SK-N-SH treated with all-trans-retinoic acid at 6 μM for 48 hours (cell line): ENCODE measurements at regions not wholly inside any gene's neighbourhood (a gene's known extent, or its start where the extent isn't known, plus 50 kb on each side); places are given as distances from the start of the nearest gene placed in this dataset.

Experiments
- ARNTL ChIP-seq: fragments of 450-650 bp; formaldehyde crosslinking; IDR thresholded peaks from 2 replicates; pipeline ENCODE4 v1.5.0; 2020; ENCODE audit warnings: low read depth, mild to moderate bottlenecking, moderate library complexity, borderline replicate concordance
- BACH2 ChIP-seq: fragments of 250-450 bp; sonication (Bioruptor Pico); IDR thresholded peaks from 2 replicates; pipeline ENCODE4 v1.9.0; 2021; ENCODE audit warnings: mild to moderate bottlenecking, borderline replicate concordance
- RARB ChIP-seq: fragments of 250-450 bp; sonication (Bioruptor Pico); IDR thresholded peaks from 2 replicates; pipeline ENCODE4 v1.8.0; 2021; ENCODE audit warnings: mild to moderate bottlenecking, moderate library complexity
- SNAI2 ChIP-seq: fragments of 250-450 bp; sonication (Bioruptor Pico); IDR thresholded peaks from 2 replicates; pipeline ENCODE4 v1.5.0; 2020; ENCODE audit warnings: mild to moderate bottlenecking, moderate library complexity
- TOX ChIP-seq: fragments of 250-450 bp; sonication (Bioruptor Pico); IDR thresholded peaks from 2 replicates; pipeline ENCODE4 v1.8.0; 2021; ENCODE audit warnings: mild to moderate bottlenecking, moderate library complexity, borderline replicate concordance
- ZFP30 ChIP-seq: fragments of 450-650 bp; formaldehyde crosslinking; IDR thresholded peaks from 2 replicates; pipeline ENCODE4 v1.5.0; 2022; ENCODE audit warnings: mild to moderate bottlenecking, moderate library complexity
- ZNF565 ChIP-seq: fragments of 450-650 bp; formaldehyde crosslinking; conservative IDR thresholded peaks from 2 replicates; pipeline ENCODE4 v1.5.0; 2020; ENCODE audit warnings: low read depth, mild to moderate bottlenecking, moderate library complexity
- ZNF70 ChIP-seq: fragments of 450-650 bp; formaldehyde crosslinking; IDR thresholded peaks from 2 replicates; pipeline ENCODE4 v1.5.0; 2020; ENCODE audit warnings: mild to moderate bottlenecking, moderate library complexity
- ZNF8 ChIP-seq: fragments of 450-650 bp; formaldehyde crosslinking; IDR thresholded peaks from 2 replicates; pipeline ENCODE4 v1.5.0; 2020; ENCODE audit warnings: mild to moderate bottlenecking, moderate library complexity
- TF ChIP-seq, protein P1 (sequence below): fragments of 250-450 bp; sonication (Bioruptor Pico); IDR thresholded peaks from 2 replicates; pipeline ENCODE4 v1.5.1; 2020; ENCODE audit warnings: low read depth, mild to moderate bottlenecking, moderate library complexity
- TF ChIP-seq, protein P2 (sequence below): fragments of 250-450 bp; sonication (Bioruptor Pico); IDR thresholded peaks from 2 replicates; pipeline ENCODE4 v1.8.0; 2020; ENCODE audit warnings: mild to moderate bottlenecking, moderate library complexity, borderline replicate concordance
- TF ChIP-seq, protein P3 (sequence below): fragments of 250-450 bp; sonication (Bioruptor Pico); IDR thresholded peaks from 2 replicates; pipeline ENCODE4 v1.8.0; 2021; ENCODE audit warnings: low read depth, mild to moderate bottlenecking, moderate library complexity, borderline replicate concordance
- TF ChIP-seq, protein P4 (sequence below): fragments of 250-450 bp; sonication (Bioruptor Pico); IDR thresholded peaks from 2 replicates; pipeline ENCODE4 v1.5.1; 2021; ENCODE audit warnings: mild to moderate bottlenecking, moderate library complexity
- TF ChIP-seq, protein P5 (sequence below): fragments of 250-450 bp; sonication (Bioruptor Pico); IDR thresholded peaks from 2 replicates; pipeline ENCODE4 v1.5.0; 2020; ENCODE audit warnings: mild to moderate bottlenecking, moderate library complexity

DNA sequence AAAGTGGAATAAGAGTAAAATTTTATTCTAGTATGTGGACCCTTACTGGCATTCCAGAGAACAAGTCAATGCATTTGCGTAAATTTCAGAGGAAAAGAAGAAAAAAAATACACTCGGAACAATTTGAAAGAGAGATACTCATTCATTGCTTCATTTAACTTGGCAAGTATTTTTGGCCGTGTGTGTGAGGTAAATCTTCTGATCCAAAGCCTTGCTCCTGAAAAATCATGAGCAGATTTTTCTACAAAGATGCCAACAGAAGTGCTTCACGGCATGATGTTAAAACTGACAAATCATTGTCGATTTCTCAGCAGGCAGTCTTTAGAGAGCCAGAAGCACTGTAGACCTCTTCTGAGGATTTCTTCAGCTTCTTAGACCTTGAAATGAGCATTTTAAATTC, 194.0 kb downstream of the COX18 start:
- TF ChIP-seq SNAI2 (no peak), ZFP30 (CRISPR knock-in tag) (no peak), ZNF565 (CRISPR knock-in tag) (no peak), TOX (CRISPR knock-in tag) (no peak), ARNTL (CRISPR knock-in tag) (no peak), ZNF70 (no peak), ZNF8 (CRISPR knock-in tag) (no peak), RARB (CRISPR knock-in tag) (no peak), BACH2 (no peak)
- TF ChIP-seq, protein P1, sequence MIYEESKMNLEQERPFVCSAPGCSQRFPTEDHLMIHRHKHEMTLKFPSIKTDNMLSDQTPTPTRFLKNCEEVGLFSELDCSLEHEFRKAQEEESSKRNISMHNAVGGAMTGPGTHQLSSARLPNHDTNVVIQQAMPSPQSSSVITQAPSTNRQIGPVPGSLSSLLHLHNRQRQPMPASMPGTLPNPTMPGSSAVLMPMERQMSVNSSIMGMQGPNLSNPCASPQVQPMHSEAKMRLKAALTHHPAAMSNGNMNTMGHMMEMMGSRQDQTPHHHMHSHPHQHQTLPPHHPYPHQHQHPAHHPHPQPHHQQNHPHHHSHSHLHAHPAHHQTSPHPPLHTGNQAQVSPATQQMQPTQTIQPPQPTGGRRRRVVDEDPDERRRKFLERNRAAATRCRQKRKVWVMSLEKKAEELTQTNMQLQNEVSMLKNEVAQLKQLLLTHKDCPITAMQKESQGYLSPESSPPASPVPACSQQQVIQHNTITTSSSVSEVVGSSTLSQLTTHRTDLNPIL (CRISPR knock-in tag): no peak
- TF ChIP-seq, protein P2, sequence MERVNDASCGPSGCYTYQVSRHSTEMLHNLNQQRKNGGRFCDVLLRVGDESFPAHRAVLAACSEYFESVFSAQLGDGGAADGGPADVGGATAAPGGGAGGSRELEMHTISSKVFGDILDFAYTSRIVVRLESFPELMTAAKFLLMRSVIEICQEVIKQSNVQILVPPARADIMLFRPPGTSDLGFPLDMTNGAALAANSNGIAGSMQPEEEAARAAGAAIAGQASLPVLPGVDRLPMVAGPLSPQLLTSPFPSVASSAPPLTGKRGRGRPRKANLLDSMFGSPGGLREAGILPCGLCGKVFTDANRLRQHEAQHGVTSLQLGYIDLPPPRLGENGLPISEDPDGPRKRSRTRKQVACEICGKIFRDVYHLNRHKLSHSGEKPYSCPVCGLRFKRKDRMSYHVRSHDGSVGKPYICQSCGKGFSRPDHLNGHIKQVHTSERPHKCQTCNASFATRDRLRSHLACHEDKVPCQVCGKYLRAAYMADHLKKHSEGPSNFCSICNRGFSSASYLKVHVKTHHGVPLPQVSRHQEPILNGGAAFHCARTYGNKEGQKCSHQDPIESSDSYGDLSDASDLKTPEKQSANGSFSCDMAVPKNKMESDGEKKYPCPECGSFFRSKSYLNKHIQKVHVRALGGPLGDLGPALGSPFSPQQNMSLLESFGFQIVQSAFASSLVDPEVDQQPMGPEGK (CRISPR knock-in tag): no peak
- TF ChIP-seq, protein P3, sequence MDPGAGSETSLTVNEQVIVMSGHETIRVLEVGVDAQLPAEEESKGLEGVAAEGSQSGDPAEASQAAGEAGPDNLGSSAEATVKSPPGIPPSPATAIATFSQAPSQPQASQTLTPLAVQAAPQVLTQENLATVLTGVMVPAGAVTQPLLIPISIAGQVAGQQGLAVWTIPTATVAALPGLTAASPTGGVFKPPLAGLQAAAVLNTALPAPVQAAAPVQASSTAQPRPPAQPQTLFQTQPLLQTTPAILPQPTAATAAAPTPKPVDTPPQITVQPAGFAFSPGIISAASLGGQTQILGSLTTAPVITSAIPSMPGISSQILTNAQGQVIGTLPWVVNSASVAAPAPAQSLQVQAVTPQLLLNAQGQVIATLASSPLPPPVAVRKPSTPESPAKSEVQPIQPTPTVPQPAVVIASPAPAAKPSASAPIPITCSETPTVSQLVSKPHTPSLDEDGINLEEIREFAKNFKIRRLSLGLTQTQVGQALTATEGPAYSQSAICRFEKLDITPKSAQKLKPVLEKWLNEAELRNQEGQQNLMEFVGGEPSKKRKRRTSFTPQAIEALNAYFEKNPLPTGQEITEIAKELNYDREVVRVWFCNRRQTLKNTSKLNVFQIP (CRISPR knock-in tag): no peak
- TF ChIP-seq, protein P4, sequence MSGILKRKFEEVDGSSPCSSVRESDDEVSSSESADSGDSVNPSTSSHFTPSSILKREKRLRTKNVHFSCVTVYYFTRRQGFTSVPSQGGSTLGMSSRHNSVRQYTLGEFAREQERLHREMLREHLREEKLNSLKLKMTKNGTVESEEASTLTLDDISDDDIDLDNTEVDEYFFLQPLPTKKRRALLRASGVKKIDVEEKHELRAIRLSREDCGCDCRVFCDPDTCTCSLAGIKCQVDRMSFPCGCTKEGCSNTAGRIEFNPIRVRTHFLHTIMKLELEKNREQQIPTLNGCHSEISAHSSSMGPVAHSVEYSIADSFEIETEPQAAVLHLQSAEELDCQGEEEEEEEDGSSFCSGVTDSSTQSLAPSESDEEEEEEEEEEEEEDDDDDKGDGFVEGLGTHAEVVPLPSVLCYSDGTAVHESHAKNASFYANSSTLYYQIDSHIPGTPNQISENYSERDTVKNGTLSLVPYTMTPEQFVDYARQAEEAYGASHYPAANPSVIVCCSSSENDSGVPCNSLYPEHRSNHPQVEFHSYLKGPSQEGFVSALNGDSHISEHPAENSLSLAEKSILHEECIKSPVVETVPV (CRISPR knock-in tag): no peak
- TF ChIP-seq, protein P5, sequence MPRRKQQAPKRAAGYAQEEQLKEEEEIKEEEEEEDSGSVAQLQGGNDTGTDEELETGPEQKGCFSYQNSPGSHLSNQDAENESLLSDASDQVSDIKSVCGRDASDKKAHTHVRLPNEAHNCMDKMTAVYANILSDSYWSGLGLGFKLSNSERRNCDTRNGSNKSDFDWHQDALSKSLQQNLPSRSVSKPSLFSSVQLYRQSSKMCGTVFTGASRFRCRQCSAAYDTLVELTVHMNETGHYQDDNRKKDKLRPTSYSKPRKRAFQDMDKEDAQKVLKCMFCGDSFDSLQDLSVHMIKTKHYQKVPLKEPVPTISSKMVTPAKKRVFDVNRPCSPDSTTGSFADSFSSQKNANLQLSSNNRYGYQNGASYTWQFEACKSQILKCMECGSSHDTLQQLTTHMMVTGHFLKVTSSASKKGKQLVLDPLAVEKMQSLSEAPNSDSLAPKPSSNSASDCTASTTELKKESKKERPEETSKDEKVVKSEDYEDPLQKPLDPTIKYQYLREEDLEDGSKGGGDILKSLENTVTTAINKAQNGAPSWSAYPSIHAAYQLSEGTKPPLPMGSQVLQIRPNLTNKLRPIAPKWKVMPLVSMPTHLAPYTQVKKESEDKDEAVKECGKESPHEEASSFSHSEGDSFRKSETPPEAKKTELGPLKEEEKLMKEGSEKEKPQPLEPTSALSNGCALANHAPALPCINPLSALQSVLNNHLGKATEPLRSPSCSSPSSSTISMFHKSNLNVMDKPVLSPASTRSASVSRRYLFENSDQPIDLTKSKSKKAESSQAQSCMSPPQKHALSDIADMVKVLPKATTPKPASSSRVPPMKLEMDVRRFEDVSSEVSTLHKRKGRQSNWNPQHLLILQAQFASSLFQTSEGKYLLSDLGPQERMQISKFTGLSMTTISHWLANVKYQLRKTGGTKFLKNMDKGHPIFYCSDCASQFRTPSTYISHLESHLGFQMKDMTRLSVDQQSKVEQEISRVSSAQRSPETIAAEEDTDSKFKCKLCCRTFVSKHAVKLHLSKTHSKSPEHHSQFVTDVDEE: no peak
